Smooth muscle cell (in vitro differentiated cells): ENCODE measurements at regions not wholly inside any gene's neighbourhood (a gene's known extent, or its start where the extent isn't known, plus 50 kb on each side); places are given as distances from the start of the nearest gene placed in this dataset.
A peak's percentile ranks its signal among the peaks of the same experiment; 100 is the strongest.

Source experiments
- DNase-seq: peaks from one replicate; lab custom pipeline; 2025; ENCODE audit not compliant: unreplicated experiment; lab: John Stamatoyannopoulos, UW
- H2AFZ ChIP-seq: fragments of 200-600 bp; sonication (generic); 2 replicates; pipeline ENCODE4 v1.6.0; 2016; ENCODE audit warnings: antibody characterized with exemption, low read depth, mild to moderate bottlenecking
- H3F3A ChIP-seq: fragments of 200-600 bp; sonication (generic); 2 replicates; pipeline ENCODE4 v1.6.0; 2017; ENCODE audit warnings: antibody characterized with exemption, low read depth
- H3K27ac ChIP-seq: fragments of 200-600 bp; sonication (generic); 2 replicates; pipeline ENCODE4 v1.5.1; 2016; ENCODE audit warnings: low read depth, mild to moderate bottlenecking
- H3K27me3 ChIP-seq: fragments of 200-600 bp; sonication (generic); 2 replicates; pipeline ENCODE4 v1.6.1; 2016; ENCODE audit warnings: low read depth, mild to moderate bottlenecking
- H3K36me3 ChIP-seq: fragments of 200-600 bp; sonication (generic); 2 replicates; pipeline ENCODE4 v1.5.1; 2016; ENCODE audit warnings: low read depth
- H3K4me1 ChIP-seq: fragments of 200-600 bp; sonication (generic); 2 replicates; pipeline ENCODE4 v1.5.1; 2016; ENCODE audit warnings: low read depth
- H3K4me2 ChIP-seq: fragments of 200-600 bp; sonication (generic); 2 replicates; pipeline ENCODE4 v1.6.0; 2016; ENCODE audit warnings: mild to moderate bottlenecking
- H3K4me3 ChIP-seq: fragments of 200-600 bp; sonication (generic); 2 replicates; pipeline ENCODE4 v1.5.1; 2016; ENCODE audit warnings: mild to moderate bottlenecking
- H3K79me2 ChIP-seq: fragments of 200-600 bp; sonication (generic); 2 replicates; pipeline ENCODE4 v1.6.0; 2016; ENCODE audit warnings: low read depth, mild to moderate bottlenecking
- H3K9ac ChIP-seq: fragments of 200-600 bp; sonication (generic); 2 replicates; pipeline ENCODE4 v1.6.0; 2016; ENCODE audit warnings: low read depth
- H3K9me3 ChIP-seq: fragments of 200-600 bp; sonication (generic); replicated peaks from 2 replicates; pipeline ENCODE4 v1.5.1; 2016; ENCODE audit warnings: low read depth
- H4K20me1 ChIP-seq: fragments of 200-600 bp; sonication (generic); 2 replicates; pipeline ENCODE4 v1.6.0; 2016; ENCODE audit warnings: low read depth
- CTCF ChIP-seq: fragments of 200-600 bp; sonication (generic); IDR thresholded peaks from 2 replicates; pipeline ENCODE4 v1.5.1; 2017; ENCODE audit warnings: borderline replicate concordance, mild to moderate bottlenecking, antibody characterized with exemption; ENCODE audit not compliant: insufficient read depth, poor library complexity, severe bottlenecking
- WGBS: methylation state at CpG from one replicate; pipeline ENCODE4 v1.1.7; 2016; ENCODE audit warnings: low lambda C conversion rate; 5-methylcytosine and 5-hydroxymethylcytosine counted together

- Histone ChIP-seq H3K27ac (no peak overlapping the region), H4K20me1 (no peaks in the 10 kb centered on the region), H3K79me2 (no peaks in the 10 kb centered on the region), H3K9me3 (no peaks in the 10 kb centered on the region), H3K4me2 (no peak overlapping the region), H3F3A (no peaks in the 10 kb centered on the region), H3K27me3 (no peaks in the 10 kb centered on the region), H3K9ac (no peak overlapping the region), H3K4me3 (no peak overlapping the region), H2AFZ (no peak overlapping the region), H3K4me1 (no peaks in the 10 kb centered on the region), H3K36me3 (no peaks in the 10 kb centered on the region)
- TF ChIP-seq CTCF = no peak
- no peak for DNase-seq
- WGBS = over 99% methylated on average over 22 of the region's 27 CpGs
These were observed 613.5 kb downstream of the TLE4 start for GRCh38 chr9:80185112-80185738.

- H3K36me3 ChIP-seq = no peaks in the 10 kb centered on the region
- H3K4me1 ChIP-seq = no peaks in the 10 kb centered on the region
- no peak overlapping the region for H3K27ac ChIP-seq
- H3K79me2 ChIP-seq = no peaks in the 10 kb centered on the region
- WGBS = 47% methylated on average over 2 of the region's 2 CpGs
- no peak overlapping the region for H3K4me2 ChIP-seq
- H4K20me1 ChIP-seq = no peaks in the 10 kb centered on the region
- H2AFZ ChIP-seq = no peak overlapping the region
- no peaks in the 10 kb centered on the region for H3K9me3 ChIP-seq
- H3K4me3 ChIP-seq = no peak overlapping the region
- no peaks in the 10 kb centered on the region for H3K27me3 ChIP-seq
- no peak for DNase-seq
- no peak overlapping the region for H3K9ac ChIP-seq
- no peak for TF ChIP-seq CTCF
- no peaks in the 10 kb centered on the region for H3F3A ChIP-seq
These were observed 606.2 kb downstream of the TLE4 start for GRCh38 chr9:80177949-80178480.

- Histone ChIP-seq H2AFZ (no peak overlapping the region), H4K20me1 (no peaks in the 10 kb centered on the region), H3K79me2 (no peaks in the 10 kb centered on the region), H3K36me3 (no peaks in the 10 kb centered on the region), H3K9ac (no peak overlapping the region), H3K4me2 (no peak overlapping the region), H3K27me3 (no peaks in the 10 kb centered on the region), H3K4me3 (no peak overlapping the region), H3K9me3 (no peaks in the 10 kb centered on the region), H3K27ac (no peak overlapping the region), H3F3A (no peaks in the 10 kb centered on the region), H3K4me1 (no peaks in the 10 kb centered on the region)
- TF ChIP-seq CTCF = peak; percentile 82
- WGBS = 0% methylated on average over 1 of the region's 1 CpG
- DNase-seq = no peak
These were observed 603.8 kb downstream of the TLE4 start for GRCh38 chr9:80175286-80176150.
